HG02981 (cell line): ENCODE measurements at regions not wholly inside any gene's neighbourhood (a gene's known extent, or its start where the extent isn't known, plus 50 kb on each side); places are given as distances from the start of the nearest gene placed in this dataset.

Source experiments
- ATAC-seq: cut with Tn5 transposase; IDR thresholded peaks from one replicate; pipeline ENCODE4 v1.9.1; 2021; ENCODE audit warnings: mild to moderate bottlenecking, moderate library complexity; ENCODE audit not compliant: unreplicated experiment

- no peak for ATAC-seq
Observed at GRCh38 chrX:121102101-121102500, 54.7 kb downstream of the GLUD2 start.

- no peak for ATAC-seq
Observed at GRCh38 chrX:121103381-121103780, 56.0 kb downstream of the GLUD2 start.

- no peak for ATAC-seq
Observed at GRCh38 chrX:121106484-121107235, 59.2 kb downstream of the GLUD2 start.

- ATAC-seq = no peak
Observed at GRCh38 chrX:121109986-121110385, 62.6 kb downstream of the GLUD2 start.

DNA sequence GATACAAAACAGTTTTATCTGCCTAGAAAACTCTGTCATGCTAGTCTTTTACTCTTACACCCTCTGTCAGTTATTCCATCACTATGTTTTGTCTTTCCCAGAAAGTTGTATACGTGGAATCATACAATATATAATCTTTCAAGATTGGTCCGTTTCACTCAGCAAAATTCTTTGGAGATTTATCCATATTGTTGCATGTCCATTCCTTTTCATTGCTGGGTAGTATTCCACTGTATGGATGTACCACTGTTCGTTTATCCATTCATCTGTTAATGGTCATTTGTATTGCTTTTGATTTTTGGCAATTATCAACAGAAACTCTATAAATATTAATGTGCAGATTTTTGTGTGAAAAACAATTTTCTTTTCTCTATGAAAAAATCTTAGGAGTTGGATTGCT is 63.1 kb downstream of the GLUD2 start:
- ATAC-seq = no peak

GRCh38 chrX:121114691-121115090 is 67.3 kb downstream of the GLUD2 start:
- ATAC-seq = no peak

DNA sequence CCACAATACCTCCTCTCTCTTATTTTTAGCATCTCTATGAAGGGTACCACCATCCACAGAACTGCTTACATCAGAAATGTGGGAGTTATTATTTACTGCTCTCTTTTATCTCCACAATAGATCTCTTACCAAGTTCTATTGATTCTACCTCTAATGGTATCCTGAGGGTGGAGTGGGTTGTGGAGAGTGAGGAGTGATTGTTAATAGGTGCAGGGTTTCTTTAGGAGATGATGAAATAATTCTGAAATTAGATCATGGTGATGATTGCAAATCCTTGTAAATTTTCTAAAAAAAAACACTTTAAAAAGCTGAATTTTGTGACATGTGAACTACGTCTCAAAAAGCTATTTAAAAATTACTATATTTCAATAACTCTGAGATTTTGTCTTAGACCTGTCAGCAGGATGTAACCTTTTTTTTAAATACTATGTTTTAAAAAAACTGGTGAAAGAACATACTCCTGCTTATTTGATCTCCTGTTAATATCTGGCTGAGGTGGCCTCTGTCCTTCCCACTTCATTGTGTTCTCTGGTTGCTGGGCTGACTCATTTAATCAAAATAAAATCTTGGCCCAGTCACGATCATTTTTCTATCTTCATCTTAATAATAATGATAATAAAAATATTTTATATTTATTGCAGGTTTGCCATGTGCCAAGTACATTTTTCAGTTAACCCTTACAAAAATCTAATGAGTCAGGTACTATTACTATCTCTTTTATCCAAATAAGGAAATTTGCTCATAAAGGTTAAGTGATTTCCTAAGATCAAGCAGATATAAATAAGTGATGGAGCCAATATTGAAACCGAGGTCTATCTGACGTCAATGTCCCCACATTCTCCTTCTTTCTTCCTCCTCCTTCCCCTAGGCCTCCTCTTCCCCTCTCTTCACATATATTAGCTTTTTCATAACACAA is 73.5 kb downstream of the GLUD2 start:
- no peak for ATAC-seq

- no peak for ATAC-seq
Observed at GRCh38 chrX:121122332-121122731, 74.9 kb downstream of the GLUD2 start.

GRCh38 chrX:121128925-121129877 is 81.8 kb downstream of the GLUD2 start:
- no peak for ATAC-seq

- no peak for ATAC-seq
Observed at GRCh38 chrX:121132675-121133074, 85.3 kb downstream of the GLUD2 start.

DNA sequence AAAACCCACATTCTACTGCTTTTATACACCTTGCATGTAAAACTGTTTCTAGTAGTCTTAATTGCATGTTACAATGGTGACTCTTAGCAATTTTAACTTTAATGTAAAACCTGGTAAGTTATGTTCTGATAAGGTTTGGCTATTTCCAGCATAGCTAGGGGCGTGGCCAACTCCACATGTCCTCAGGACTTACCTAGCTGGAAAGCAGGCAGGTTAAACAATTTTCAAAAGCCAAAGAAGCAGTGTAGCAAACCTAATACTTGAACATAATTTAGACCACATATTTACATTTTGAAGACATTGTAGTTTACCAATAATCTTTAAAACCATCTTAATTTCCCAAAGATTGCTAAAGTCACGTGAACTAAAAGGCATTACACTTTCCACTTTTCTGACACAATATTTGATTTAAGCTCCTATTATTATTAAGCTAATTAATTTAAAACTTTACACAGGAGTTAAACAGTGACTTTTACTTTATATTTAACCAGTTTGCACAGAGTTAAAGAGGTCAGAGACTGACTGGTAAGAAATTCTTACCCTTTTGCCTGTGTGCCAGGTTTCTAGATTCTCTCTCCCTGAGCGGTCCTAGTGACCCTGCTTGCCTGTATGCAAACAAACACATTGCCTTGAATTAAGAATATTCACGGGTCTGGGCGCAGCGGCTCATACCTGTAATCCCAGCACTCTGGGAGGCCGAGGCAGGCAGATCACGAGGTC is 88.2 kb downstream of the GLUD2 start:
- ATAC-seq = no peak

GRCh38 chrX:121146059-121146628 is 98.7 kb downstream of the GLUD2 start:
- no peak for ATAC-seq

- ATAC-seq = no peak
Observed at GRCh38 chrX:121150217-121150616, 102.8 kb downstream of the GLUD2 start.

DNA sequence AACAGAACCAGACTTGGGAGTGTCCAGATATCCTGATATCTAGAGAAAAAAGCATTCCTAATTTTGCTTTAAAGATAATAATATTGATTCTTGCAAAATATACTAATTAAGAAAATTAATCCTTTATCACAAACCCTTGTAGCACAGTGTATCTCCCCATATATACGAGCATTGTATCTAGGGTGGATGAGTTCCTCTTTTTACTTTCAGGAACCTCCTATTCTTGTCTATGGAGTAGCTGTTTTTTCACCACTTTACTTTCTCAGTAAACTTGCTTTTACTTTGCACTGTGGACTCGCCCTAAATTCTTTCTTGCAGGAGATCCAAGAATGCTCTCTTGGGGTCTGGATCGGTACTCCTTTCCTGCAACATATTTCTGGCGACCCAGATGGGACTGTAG is 103.9 kb downstream of the GLUD2 start:
- peak; percentile 56 for ATAC-seq

DNA sequence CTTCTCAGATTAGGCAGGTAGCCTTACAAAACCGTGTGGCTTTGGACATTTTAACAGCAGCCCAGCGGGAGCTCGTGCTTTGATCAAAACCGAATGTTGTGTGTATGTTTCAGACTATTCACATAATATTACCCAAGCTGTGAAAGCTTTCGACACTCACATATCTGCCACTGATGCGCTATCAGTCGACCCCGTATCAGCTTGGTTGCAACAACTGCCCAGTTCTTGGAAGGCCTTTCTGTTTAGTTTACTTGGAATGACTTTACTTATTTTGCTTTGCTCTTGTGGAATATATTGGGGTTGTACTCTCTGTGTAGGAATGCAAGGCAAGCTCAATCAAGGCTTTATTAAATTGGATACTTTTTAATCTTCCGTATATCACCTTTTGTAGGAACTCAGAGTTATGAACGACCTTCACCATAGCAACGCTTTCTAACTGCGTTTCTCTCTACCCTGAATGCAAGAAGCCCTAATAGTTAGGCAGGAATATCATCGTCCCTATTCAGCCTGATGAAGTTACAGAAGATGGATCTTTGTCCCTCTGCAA is 107.5 kb downstream of the GLUD2 start:
- ATAC-seq = no peak

DNA sequence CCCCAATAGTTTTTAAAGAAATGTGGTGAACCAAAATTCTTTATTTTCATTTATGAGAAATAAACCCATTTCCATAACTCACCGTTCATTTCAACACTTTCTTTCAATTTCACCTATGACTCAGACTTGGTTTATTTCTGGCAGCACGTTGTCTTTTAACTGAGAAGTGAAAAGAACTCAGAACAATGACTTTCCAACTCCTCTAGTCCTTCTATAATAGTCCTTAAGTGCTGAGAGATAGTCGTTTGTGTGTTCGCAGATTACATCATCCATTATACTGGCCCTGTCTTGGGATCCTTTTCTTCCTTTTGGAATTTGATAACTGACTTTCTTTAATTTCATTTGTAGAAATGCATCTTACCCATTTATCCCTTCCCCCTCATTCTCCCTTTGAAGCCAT is 113.6 kb downstream of the GLUD2 start:
- ATAC-seq = peak; percentile 74

GRCh38 chrX:121161501-121161933 is 114.1 kb downstream of the GLUD2 start:
- peak; percentile 49 for ATAC-seq

DNA sequence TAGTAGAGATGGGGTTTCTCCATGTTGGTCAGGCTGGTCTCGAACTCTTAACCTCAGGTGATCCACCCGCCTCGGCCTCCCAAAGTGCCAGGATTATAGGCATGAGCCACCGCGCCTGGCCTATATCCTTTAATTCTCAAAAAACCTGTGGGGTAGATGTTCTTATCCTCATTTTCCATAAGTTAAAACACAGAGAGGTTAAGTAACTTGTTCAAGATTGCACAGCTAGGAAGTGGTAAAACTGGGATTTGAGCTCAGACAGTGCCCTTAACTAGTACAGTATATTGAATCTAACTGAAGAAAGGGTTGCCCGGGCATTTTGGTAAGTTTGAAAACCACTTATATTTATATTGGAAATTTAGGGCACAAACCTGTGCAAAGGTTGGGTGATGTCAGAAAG is 116.0 kb downstream of the GLUD2 start:
- ATAC-seq = no peak

DNA sequence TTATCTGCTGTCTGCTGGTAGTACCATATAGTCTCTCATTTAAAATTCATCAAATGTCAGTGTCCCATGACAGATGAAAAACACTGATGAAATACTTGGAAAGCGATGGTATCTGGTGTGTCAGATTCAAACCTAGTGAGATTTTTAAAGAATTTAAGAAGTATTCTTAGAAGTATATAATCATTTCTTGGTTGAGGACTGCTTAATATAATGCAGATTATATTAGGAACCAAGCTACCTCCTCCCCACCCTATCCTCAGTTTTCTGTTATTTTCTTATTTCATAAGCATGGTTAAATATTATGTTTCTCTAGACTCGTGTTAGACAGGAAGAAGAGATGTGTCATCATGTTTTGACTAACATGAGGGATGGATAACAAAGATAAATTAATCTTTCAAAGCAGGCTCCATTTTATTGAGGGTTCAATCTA is 118.5 kb downstream of the GLUD2 start:
- ATAC-seq = no peak
